ENCODE measurements at regions not wholly inside any gene's neighbourhood (a gene's known extent, or its start where the extent isn't known, plus 50 kb on each side); places are given as distances from the start of the nearest gene placed in this dataset.

DNA sequence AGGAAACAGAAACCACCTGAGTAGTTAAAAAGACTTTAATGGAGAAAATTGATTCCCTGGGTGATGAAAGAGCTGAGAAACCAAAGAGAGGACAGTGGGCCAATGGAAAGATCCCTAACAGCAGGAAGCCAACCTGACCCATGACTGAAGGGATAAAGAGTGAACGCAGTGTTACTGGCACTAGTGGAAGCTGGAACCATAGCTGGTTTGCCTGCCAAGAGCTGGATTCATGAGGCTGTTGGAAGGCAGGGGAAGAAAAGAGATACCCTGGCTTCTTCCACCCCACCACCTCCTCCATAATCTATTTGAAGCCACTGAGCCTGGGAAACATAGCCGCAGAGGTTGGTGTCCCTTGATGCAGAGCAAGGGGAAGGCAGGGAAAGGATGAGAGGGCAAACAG lies 125.5 kb upstream of the PRKD1 start:
- H3K9me2 ChIP-seq (ENCODE audit: insufficient read depth) = no peaks in the 10 kb centered on the region
- H3K4me3 ChIP-seq = no peak overlapping the region
- no peaks in the 10 kb centered on the region for H3F3A ChIP-seq (ENCODE audit: insufficient read depth)
- no peaks in the 10 kb centered on the region for H3K27me3 ChIP-seq (replicated peaks; ENCODE audit: insufficient read depth)
- peaks cover 4% of the 10 kb centered on the region; the same call in 1 of the 2 replicates for H3K4me1 ChIP-seq (ENCODE audit: insufficient read depth)
- H2AFZ ChIP-seq = no peak overlapping the region
- no peak overlapping the region for H3K4me2 ChIP-seq (ENCODE audit: unreplicated experiment)
- DNase-seq = no peak
- H4K20me1 ChIP-seq (ENCODE audit: insufficient read depth) = no peaks in the 10 kb centered on the region
- no peaks in the 10 kb centered on the region for H3K36me3 ChIP-seq (ENCODE audit: low read depth)
- no peaks in the 10 kb centered on the region for H3K9me3 ChIP-seq (ENCODE audit: low read depth)
- no peak for TF ChIP-seq EZH2phosphoT487 (IDR thresholded peaks at IDR 0.05; ENCODE audit: insufficient read depth, low read depth)
- TF ChIP-seq EZH2 (IDR thresholded peaks at IDR 0.05; ENCODE audit: insufficient read depth, poor library complexity, severe bottlenecking) = no peak
- in situ Hi-C loops (cut with MboI) = no loop called here
- no peaks in the 10 kb centered on the region for H3K79me2 ChIP-seq (ENCODE audit: insufficient read depth)
- no peak overlapping the region for H3K27ac ChIP-seq
- WGBS, 2 experiments (ENCODE audit: low coverage in 1 of 2, low lambda C conversion rate in 2 of 2, missing lambda C conversion rate in 2 of 2) = 55 to 70% methylated on average over 2 of the region's 2 CpGs
- H3K9ac ChIP-seq = no peak overlapping the region

DNA sequence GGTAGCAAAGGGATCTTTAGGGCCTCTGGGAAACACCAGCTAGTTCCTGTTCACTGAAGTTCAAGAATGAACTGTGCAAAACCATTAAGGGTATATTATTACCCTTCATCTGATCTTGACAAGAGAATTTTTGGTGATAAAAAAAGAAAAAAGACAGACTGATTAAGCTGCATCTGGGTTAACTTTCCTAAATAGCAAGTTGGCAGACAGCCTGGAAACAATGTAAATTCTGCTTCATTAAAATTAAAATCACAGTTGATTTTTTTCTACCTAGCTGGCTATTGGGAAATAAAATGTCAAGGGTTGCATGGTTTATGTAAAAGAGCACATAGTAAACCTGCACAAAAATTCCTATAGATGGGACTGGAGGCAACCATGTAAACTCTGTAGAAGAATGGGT lies 126.6 kb upstream of the PRKD1 start:
- Histone ChIP-seq H3K4me3 (no peak overlapping the region), H3K9ac (no peak overlapping the region), H3K27me3 (replicated peaks; ENCODE audit: insufficient read depth) (no peaks in the 10 kb centered on the region), H3K36me3 (ENCODE audit: low read depth) (no peaks in the 10 kb centered on the region), H3K79me2 (ENCODE audit: insufficient read depth) (no peaks in the 10 kb centered on the region), H3K4me1 (ENCODE audit: insufficient read depth) (peaks cover 12% of the 10 kb centered on the region; the same call in 1 of the 2 replicates), H3K27ac (no peak overlapping the region), H3K4me2 (ENCODE audit: unreplicated experiment) (no peak overlapping the region), H3F3A (ENCODE audit: insufficient read depth) (no peaks in the 10 kb centered on the region), H3K9me2 (ENCODE audit: insufficient read depth) (no peaks in the 10 kb centered on the region), H4K20me1 (ENCODE audit: insufficient read depth) (no peaks in the 10 kb centered on the region), H2AFZ (no peak overlapping the region), H3K9me3 (ENCODE audit: low read depth) (no peaks in the 10 kb centered on the region)
- TF ChIP-seq EZH2 (IDR thresholded peaks at IDR 0.05; ENCODE audit: insufficient read depth, poor library complexity, severe bottlenecking) (no peak), EZH2phosphoT487 (IDR thresholded peaks at IDR 0.05; ENCODE audit: insufficient read depth, low read depth) (no peak)
- in situ Hi-C loops (cut with MboI) = no loop called here
- no peak for DNase-seq

DNA sequence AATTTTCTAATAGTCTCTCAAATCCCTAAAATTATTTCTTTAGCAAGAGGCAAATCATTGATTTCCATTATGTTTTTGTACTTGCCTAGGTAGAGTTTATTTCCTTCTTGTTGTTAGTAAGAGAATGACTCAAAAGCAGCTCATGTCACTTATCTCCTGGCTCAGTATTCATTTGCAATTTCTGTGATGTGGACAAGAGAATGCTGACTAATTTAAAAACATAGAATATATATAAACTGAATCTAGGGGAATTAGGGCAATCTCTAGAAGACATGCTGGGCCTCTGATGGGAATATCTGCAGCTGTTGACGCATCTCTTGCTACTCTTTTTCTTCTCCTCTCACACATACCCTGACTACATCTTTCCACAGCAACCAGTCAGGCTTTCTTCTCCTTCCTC lies 130.8 kb upstream of the PRKD1 start:
- peak; percentile 45 for DNase-seq
- no peak overlapping the region for H3K27ac ChIP-seq

DNA sequence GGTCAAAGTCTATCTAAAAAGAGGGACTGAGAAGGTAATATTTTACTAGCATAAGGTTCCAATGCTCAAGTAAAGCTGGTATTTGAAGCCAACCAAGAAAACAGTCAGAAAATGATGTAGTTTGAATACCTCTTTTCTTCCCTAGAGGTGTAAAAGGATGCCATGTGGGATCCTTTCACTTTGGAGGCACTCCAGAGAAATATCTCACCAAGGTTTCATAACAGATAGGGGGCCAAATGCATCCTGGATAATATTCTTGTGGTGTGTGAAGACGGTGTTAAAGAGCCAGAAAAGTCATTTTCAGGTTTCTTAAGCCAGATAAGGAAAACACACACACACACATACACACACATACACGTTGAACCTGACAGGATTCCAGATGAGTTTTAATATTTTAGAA lies 136.1 kb upstream of the PRKD1 start:
- Histone ChIP-seq H3K9ac (no peak overlapping the region), H3K27me3 (replicated peaks; ENCODE audit: insufficient read depth) (no peaks in the 10 kb centered on the region), H3K79me2 (ENCODE audit: insufficient read depth) (no peaks in the 10 kb centered on the region), H2AFZ (no peak overlapping the region), H3K4me2 (ENCODE audit: unreplicated experiment) (no peak overlapping the region), H4K20me1 (ENCODE audit: insufficient read depth) (no peaks in the 10 kb centered on the region), H3K9me2 (ENCODE audit: insufficient read depth) (no peaks in the 10 kb centered on the region), H3K4me1 (ENCODE audit: insufficient read depth) (peaks cover 9% of the 10 kb centered on the region), H3K4me3 (no peak overlapping the region), H3F3A (ENCODE audit: insufficient read depth) (no peaks in the 10 kb centered on the region), H3K36me3 (ENCODE audit: low read depth) (no peaks in the 10 kb centered on the region), H3K27ac (no peak overlapping the region), H3K9me3 (ENCODE audit: low read depth) (no peaks in the 10 kb centered on the region)
- no peak for TF ChIP-seq EZH2 (IDR thresholded peaks at IDR 0.05; ENCODE audit: insufficient read depth, poor library complexity, severe bottlenecking)
- no peak for TF ChIP-seq EZH2phosphoT487 (IDR thresholded peaks at IDR 0.05; ENCODE audit: insufficient read depth, low read depth)
- 38 to 44% methylated on average over 2 of the region's 2 CpGs for WGBS, 2 experiments (ENCODE audit: low coverage in 1 of 2, low lambda C conversion rate in 2 of 2, missing lambda C conversion rate in 2 of 2)
- no peak for DNase-seq
- in situ Hi-C loops (cut with MboI) = no loop called here

More for the DNA sequence above, 130.8 kb upstream of the PRKD1 start:
- no peak overlapping the region for H3K4me2 ChIP-seq (ENCODE audit: unreplicated experiment)
- no peaks in the 10 kb centered on the region for H3K79me2 ChIP-seq (ENCODE audit: insufficient read depth)
- no peaks in the 10 kb centered on the region for H4K20me1 ChIP-seq (ENCODE audit: insufficient read depth)
- no peaks in the 10 kb centered on the region for H3K9me3 ChIP-seq (ENCODE audit: low read depth)
- H3K4me1 ChIP-seq (ENCODE audit: insufficient read depth) = peaks cover 12% of the 10 kb centered on the region; the same call in 1 of the 2 replicates
- no peak overlapping the region for H3K4me3 ChIP-seq
- in situ Hi-C loops (cut with MboI) = no loop called here
- no peaks in the 10 kb centered on the region for H3K27me3 ChIP-seq (replicated peaks; ENCODE audit: insufficient read depth)
- H3K9me2 ChIP-seq (ENCODE audit: insufficient read depth) = no peaks in the 10 kb centered on the region
- no peak overlapping the region; the same call in 1 of the 2 replicates for H2AFZ ChIP-seq
- no peaks in the 10 kb centered on the region for H3K36me3 ChIP-seq (ENCODE audit: low read depth)
- WGBS, 2 experiments (ENCODE audit: low coverage in 1 of 2, low lambda C conversion rate in 2 of 2, missing lambda C conversion rate in 2 of 2) = 82 to 91% methylated on average over 1 of the region's 1 CpG
- H3K9ac ChIP-seq = no peak overlapping the region
- TF ChIP-seq EZH2 (IDR thresholded peaks at IDR 0.05; ENCODE audit: insufficient read depth, poor library complexity, severe bottlenecking) (no peak), EZH2phosphoT487 (IDR thresholded peaks at IDR 0.05; ENCODE audit: insufficient read depth, low read depth) (no peak)
- no peaks in the 10 kb centered on the region for H3F3A ChIP-seq (ENCODE audit: insufficient read depth)

DNA sequence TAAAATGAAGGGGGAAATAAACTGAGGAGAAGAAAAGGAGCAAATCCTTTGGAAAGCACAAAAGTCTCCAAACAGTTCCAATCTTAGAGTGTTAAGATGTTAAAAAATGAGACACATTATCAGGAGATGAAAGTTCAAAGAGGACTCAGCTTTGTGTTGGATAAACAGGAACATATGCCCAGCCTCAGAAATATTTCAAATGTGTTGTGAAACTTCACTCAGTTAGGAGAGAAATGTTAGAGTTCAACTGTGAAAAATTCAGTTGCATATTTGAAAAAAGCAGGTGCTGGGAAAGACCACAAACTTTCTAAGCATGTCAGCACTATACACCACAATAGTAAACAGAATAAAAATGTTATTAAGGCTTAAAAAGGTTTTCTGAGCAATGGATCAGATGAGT lies 136.8 kb upstream of the PRKD1 start:
- peak; percentile 14 for DNase-seq
- H3K4me3 ChIP-seq = no peak overlapping the region
- no peaks in the 10 kb centered on the region for H3K36me3 ChIP-seq (ENCODE audit: low read depth)
- no peaks in the 10 kb centered on the region for H3K79me2 ChIP-seq (ENCODE audit: insufficient read depth)
- H3K27me3 ChIP-seq (replicated peaks; ENCODE audit: insufficient read depth) = no peaks in the 10 kb centered on the region
- TF ChIP-seq EZH2 (IDR thresholded peaks at IDR 0.05; ENCODE audit: insufficient read depth, poor library complexity, severe bottlenecking) (no peak), EZH2phosphoT487 (IDR thresholded peaks at IDR 0.05; ENCODE audit: insufficient read depth, low read depth) (no peak)
- no peak overlapping the region for H3K9ac ChIP-seq
- in situ Hi-C loops (cut with MboI) = no loop called here
- no peaks in the 10 kb centered on the region for H3K9me3 ChIP-seq (ENCODE audit: low read depth)
- H4K20me1 ChIP-seq (ENCODE audit: insufficient read depth) = no peaks in the 10 kb centered on the region
- peaks cover 9% of the 10 kb centered on the region; the same call in 1 of the 2 replicates for H3K4me1 ChIP-seq (ENCODE audit: insufficient read depth)
- no peak overlapping the region for H2AFZ ChIP-seq
- no peak overlapping the region for H3K4me2 ChIP-seq (ENCODE audit: unreplicated experiment)
- H3F3A ChIP-seq (ENCODE audit: insufficient read depth) = no peaks in the 10 kb centered on the region
- H3K27ac ChIP-seq = no peak overlapping the region
- H3K9me2 ChIP-seq (ENCODE audit: insufficient read depth) = no peaks in the 10 kb centered on the region

All from GM23248 (cell line).